Left ventricle myocardium inferior (tissue), 1 donor: ENCODE measurements at regions not wholly inside any gene's neighbourhood (a gene's known extent, or its start where the extent isn't known, plus 50 kb on each side); places are given as distances from the start of the nearest gene placed in this dataset.

Experiments
- DNase-seq: peaks from one replicate; pipeline ENCODE4 v3.0.0-alpha.2; 2020
- H3K27ac ChIP-seq: fragments of 200-600 bp; replicated peaks from 2 replicates; pipeline ENCODE4 v1.8.0; 2021
- H3K27me3 ChIP-seq: fragments of 200-600 bp; 2 replicates; pipeline ENCODE4 v1.8.0; 2021; ENCODE audit warnings: low read depth
- H3K36me3 ChIP-seq: fragments of 200-600 bp; 2 replicates; pipeline ENCODE4 v1.8.0; 2021
- H3K4me1 ChIP-seq: fragments of 200-600 bp; 2 replicates; pipeline ENCODE4 v1.8.0; 2021
- H3K4me3 ChIP-seq: fragments of 200-600 bp; 2 replicates; pipeline ENCODE4 v1.8.0; 2021; ENCODE audit warnings: mild to moderate bottlenecking, moderate library complexity
- H3K9me3 ChIP-seq: fragments of 200-600 bp; replicated peaks from 2 replicates; pipeline ENCODE4 v1.8.0; 2021
- intact Hi-C: fragments of 100-400 bp; cut with micrococcal nuclease; formaldehyde crosslinking; loops from one replicate; pipeline ENCODE4 v1.11.0; 2022
- TF ChIP-seq, protein P1 (sequence below): fragments of 200-600 bp; IDR thresholded peaks from 2 replicates; pipeline ENCODE4 v1.8.0; 2021; ENCODE audit warnings: antibody characterized with exemption, mild to moderate bottlenecking, borderline replicate concordance
- donor health status: DM: no; HTN: yes; CAD: no; lungs with severe emphysema.

DNA sequence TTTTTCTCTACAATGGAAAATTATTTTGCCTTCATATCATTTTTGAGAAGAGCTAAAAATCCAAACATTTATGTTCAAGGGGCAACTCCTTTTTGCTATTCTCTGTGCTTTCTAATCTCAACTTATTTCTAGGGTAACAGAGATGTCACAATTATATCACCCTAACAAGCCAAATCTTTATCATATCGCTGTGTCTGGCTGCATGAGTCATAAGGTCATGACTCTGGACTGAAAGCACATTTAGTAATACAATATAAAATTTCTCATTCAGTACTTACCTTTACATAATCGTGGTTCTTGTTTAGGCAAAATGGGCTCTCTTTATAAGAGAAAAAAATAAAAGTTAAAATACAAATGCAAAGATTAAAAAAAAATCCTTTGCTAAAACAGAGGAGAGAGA is 326.0 kb downstream of the CASP12 start:
- Histone ChIP-seq H3K27me3 (no peaks in the 10 kb centered on the region), H3K27ac (no peak overlapping the region), H3K4me1 (no peaks in the 10 kb centered on the region), H3K4me3 (no peak overlapping the region), H3K36me3 (no peaks in the 10 kb centered on the region), H3K9me3 (peaks cover 10% of the 10 kb centered on the region)
- TF ChIP-seq, protein P1, sequence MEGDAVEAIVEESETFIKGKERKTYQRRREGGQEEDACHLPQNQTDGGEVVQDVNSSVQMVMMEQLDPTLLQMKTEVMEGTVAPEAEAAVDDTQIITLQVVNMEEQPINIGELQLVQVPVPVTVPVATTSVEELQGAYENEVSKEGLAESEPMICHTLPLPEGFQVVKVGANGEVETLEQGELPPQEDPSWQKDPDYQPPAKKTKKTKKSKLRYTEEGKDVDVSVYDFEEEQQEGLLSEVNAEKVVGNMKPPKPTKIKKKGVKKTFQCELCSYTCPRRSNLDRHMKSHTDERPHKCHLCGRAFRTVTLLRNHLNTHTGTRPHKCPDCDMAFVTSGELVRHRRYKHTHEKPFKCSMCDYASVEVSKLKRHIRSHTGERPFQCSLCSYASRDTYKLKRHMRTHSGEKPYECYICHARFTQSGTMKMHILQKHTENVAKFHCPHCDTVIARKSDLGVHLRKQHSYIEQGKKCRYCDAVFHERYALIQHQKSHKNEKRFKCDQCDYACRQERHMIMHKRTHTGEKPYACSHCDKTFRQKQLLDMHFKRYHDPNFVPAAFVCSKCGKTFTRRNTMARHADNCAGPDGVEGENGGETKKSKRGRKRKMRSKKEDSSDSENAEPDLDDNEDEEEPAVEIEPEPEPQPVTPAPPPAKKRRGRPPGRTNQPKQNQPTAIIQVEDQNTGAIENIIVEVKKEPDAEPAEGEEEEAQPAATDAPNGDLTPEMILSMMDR, result no peak
- no peak for DNase-seq
- intact Hi-C loops, result no loop called here

DNA sequence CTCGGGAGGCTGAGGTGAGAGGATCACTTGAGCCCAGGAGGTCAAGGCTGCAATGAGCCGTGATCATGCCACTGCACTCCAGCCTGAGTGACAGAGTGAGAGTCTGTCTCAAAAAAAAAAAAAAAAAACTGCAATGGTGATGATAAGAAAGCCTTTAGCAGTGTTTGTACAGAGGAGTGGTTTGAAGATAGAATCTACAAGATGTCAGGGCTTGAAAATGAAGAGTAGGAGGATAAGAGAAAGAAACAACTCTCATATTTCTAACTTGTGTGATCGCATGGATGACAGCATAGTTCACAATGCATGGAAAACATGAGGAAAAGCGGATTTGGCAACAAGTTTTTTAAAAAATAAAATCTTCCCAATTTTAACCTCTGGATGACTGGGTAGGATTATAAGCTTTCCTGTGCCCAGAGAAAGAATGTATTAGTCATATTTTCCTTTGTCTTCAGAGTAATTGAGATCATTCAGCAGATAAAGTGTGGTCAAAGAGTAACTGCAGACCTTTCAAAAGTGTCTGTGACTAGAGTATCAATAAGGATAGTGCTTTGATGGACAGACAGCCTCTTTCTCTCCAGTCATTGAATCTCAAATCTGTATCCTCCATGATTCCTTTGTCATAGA is 328.1 kb downstream of the CASP12 start:
- H3K4me3 ChIP-seq, result no peak overlapping the region
- H3K4me1 ChIP-seq, result no peaks in the 10 kb centered on the region
- no peak overlapping the region for H3K27ac ChIP-seq
- intact Hi-C loops, result no loop called here
- TF ChIP-seq, protein P1, result no peak
- H3K27me3 ChIP-seq, result no peaks in the 10 kb centered on the region
- DNase-seq, result no peak
- no peaks in the 10 kb centered on the region for H3K36me3 ChIP-seq
- H3K9me3 ChIP-seq, result peaks cover 18% of the 10 kb centered on the region

DNA sequence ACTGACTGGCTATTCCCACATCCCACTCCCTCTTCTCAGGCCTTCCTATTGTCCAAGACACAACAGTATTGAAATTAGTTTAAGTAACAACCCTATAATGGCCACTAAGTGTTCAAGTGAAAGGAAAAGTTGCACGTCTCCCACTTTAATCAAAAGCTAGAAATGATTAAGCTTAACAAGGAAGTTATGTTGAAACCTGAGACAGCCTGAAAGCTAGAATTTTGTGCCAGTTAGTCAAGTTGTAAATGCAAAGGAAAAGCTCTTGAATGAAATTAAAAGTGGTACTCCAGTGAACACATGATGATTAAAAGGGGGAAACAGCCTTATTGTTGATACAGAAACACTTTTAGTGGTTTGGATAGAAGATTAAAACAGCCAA is 332.7 kb downstream of the CASP12 start:
- DNase-seq, result no peak
- Histone ChIP-seq H3K9me3 (peaks cover 19% of the 10 kb centered on the region), H3K36me3 (no peaks in the 10 kb centered on the region), H3K27me3 (no peaks in the 10 kb centered on the region), H3K4me3 (no peak overlapping the region), H3K27ac (no peak overlapping the region), H3K4me1 (no peaks in the 10 kb centered on the region)
- intact Hi-C loops, result no loop called here
- TF ChIP-seq, protein P1, result no peak

DNA sequence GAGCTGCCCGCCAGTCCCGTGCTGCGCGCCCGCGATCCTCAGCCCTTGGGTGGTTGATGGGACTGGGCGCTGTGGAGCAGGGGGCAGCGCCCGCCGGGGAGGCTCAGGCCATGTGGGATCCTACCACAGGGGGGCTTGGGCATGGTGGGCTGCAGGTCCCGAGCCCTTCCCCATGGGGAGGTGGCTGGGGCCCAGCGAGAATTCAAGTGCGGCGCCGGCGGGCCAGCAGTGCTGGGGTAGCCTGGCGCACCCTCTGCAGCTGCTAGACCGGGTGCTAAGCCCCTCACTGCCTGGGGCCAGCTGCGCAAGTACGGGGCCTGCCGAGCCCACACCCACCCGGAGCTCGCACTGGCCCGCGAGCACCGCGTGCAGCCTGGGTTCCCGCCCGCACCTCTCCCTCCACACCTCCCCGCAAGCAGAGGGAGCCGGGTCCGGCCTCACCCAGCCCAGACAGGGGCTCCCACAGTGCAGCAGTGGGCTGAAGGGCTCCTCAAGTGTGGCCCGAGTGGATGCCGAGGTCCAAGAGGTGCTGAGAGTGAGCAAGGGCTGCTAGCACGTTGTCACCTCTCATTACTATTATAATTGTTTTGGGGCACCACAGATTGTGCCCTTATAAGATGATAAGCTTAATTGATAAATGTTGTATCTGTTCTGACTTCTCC is 333.2 kb downstream of the CASP12 start:
- no peak for DNase-seq
- TF ChIP-seq, protein P1, result no peak

DNA sequence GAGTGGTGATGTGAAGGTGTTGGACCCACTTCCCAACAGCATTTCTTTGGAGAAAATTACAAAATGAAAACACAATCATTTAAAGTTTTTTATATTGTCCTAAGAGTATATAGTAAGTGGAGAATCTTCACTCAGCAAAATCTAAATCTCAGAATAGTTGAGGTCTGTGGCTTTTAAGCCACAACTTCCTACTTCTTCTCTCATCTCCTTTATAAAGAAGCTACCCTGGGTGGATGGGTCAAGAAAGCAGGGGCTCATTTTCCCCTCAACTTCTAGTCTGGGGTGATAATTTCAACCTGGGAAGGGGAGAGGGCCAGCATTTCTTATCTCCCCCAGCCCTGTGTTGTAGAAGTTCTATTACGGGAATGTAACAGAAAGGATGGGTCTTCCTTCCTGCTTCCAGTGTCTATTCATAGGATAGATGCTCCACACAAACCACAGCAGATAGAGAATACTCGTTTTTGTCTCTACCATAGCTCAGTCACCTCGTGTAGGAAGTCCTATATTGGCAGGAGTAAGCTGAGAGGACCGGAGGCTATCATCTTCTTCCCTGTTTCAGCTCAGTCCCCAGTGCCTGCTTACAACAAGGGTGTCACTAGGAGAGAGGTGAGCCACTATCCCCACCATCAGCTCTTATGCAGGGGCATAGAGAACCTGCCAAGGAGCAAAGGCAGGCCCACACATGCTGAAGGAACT is 341.5 kb downstream of the CASP12 start:
- no peaks in the 10 kb centered on the region for H3K36me3 ChIP-seq
- no peak overlapping the region for H3K4me3 ChIP-seq
- DNase-seq, result no peak
- H3K9me3 ChIP-seq, result no peaks in the 10 kb centered on the region
- H3K4me1 ChIP-seq, result no peaks in the 10 kb centered on the region
- no peak overlapping the region for H3K27ac ChIP-seq
- intact Hi-C loops, result no loop called here
- TF ChIP-seq, protein P1, result no peak
- no peaks in the 10 kb centered on the region for H3K27me3 ChIP-seq

More for the DNA sequence above, 333.2 kb downstream of the CASP12 start:
- intact Hi-C loops, result no loop called here
- no peak overlapping the region for H3K4me3 ChIP-seq
- H3K27me3 ChIP-seq, result no peaks in the 10 kb centered on the region
- H3K9me3 ChIP-seq, result peaks cover 19% of the 10 kb centered on the region
- H3K27ac ChIP-seq, result no peak overlapping the region
- H3K36me3 ChIP-seq, result no peaks in the 10 kb centered on the region
- no peaks in the 10 kb centered on the region for H3K4me1 ChIP-seq
